Lower leg skin (tissue), 3 donors: ENCODE measurements at regions not wholly inside any gene's neighbourhood (a gene's known extent, or its start where the extent isn't known, plus 50 kb on each side); places are given as distances from the start of the nearest gene placed in this dataset.

ENCODE experiments used
- POLR2A ChIP-seq, 2 donors: fragments of 450-650 bp; IDR thresholded peaks; one replicate each; pipeline ENCODE4 v1.6.1; 2016 to 2017; ENCODE audit warnings: antibody characterized with exemption in 2 of 2, mild to moderate bottlenecking in 1 of 2, moderate library complexity in 1 of 2
- TF ChIP-seq, protein P1 (sequence below), 3 donors: fragments of 450-650 bp; IDR thresholded peaks; one replicate each; pipeline ENCODE4 v1.5.1; 2016; ENCODE audit warnings: antibody characterized with exemption in 3 of 3, mild to moderate bottlenecking in 3 of 3, moderate library complexity in 2 of 3

DNA sequence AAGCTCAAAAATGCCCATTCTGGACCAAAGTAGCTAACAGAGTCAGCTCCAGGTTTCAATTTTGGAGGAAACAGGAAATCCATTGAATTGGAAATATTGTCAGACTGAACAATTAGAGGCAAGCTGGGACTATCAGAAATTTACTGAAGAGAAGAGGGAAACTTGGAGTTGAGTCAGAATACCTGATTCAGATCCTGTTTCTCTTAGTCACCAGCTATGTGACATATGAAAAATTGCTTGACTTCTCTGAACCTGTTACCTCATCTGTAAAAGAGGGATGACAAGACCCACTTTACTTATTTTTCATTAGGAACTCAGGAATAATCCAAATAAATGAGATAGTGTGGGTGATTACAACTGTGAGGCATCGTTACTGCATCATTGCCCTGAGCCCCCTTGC, 148.9 kb upstream of the CADM1 start:
- TF ChIP-seq POLR2A (IDR thresholded peaks at IDR 0.05): no peak
- TF ChIP-seq, protein P1, sequence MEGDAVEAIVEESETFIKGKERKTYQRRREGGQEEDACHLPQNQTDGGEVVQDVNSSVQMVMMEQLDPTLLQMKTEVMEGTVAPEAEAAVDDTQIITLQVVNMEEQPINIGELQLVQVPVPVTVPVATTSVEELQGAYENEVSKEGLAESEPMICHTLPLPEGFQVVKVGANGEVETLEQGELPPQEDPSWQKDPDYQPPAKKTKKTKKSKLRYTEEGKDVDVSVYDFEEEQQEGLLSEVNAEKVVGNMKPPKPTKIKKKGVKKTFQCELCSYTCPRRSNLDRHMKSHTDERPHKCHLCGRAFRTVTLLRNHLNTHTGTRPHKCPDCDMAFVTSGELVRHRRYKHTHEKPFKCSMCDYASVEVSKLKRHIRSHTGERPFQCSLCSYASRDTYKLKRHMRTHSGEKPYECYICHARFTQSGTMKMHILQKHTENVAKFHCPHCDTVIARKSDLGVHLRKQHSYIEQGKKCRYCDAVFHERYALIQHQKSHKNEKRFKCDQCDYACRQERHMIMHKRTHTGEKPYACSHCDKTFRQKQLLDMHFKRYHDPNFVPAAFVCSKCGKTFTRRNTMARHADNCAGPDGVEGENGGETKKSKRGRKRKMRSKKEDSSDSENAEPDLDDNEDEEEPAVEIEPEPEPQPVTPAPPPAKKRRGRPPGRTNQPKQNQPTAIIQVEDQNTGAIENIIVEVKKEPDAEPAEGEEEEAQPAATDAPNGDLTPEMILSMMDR (IDR thresholded peaks at IDR 0.05): no peak
